ENCODE measurements at regions not wholly inside any gene's neighbourhood (a gene's known extent, or its start where the extent isn't known, plus 50 kb on each side); places are given as distances from the start of the nearest gene placed in this dataset.

DNA sequence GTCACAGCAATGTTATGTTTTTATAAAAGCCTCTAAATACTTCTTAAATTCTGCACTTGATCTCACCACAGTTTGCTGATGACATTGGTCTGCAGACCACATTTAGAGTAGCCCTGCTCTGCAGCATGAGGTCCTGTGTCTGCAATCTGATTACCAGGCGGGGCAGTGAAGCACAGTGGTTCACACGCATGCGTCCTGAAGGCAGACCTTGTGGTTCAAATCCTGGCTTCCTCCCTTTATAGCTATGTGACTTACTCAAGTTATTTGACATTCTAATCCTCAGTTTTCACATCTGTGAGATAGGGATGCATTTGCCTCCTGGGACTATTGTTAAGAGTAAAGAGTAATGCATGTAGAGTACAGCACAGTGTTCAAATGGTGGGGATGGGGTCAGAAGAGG lies 50.3 kb downstream of the BMAL2 start:
- no peak for TF ChIP-seq MAX (IDR thresholded peaks at IDR 0.05; ENCODE audit: low read depth)
- no peak for TF ChIP-seq EP300 (IDR thresholded peaks at IDR 0.05; ENCODE audit: borderline replicate concordance in 1 of 2, low read depth in 1 of 2, low read length in 1 of 2)
- no peak for TF ChIP-seq POLR2AphosphoS5 (IDR thresholded peaks at IDR 0.05; ENCODE audit: low read depth, low read length)
- TF ChIP-seq, protein P1, sequence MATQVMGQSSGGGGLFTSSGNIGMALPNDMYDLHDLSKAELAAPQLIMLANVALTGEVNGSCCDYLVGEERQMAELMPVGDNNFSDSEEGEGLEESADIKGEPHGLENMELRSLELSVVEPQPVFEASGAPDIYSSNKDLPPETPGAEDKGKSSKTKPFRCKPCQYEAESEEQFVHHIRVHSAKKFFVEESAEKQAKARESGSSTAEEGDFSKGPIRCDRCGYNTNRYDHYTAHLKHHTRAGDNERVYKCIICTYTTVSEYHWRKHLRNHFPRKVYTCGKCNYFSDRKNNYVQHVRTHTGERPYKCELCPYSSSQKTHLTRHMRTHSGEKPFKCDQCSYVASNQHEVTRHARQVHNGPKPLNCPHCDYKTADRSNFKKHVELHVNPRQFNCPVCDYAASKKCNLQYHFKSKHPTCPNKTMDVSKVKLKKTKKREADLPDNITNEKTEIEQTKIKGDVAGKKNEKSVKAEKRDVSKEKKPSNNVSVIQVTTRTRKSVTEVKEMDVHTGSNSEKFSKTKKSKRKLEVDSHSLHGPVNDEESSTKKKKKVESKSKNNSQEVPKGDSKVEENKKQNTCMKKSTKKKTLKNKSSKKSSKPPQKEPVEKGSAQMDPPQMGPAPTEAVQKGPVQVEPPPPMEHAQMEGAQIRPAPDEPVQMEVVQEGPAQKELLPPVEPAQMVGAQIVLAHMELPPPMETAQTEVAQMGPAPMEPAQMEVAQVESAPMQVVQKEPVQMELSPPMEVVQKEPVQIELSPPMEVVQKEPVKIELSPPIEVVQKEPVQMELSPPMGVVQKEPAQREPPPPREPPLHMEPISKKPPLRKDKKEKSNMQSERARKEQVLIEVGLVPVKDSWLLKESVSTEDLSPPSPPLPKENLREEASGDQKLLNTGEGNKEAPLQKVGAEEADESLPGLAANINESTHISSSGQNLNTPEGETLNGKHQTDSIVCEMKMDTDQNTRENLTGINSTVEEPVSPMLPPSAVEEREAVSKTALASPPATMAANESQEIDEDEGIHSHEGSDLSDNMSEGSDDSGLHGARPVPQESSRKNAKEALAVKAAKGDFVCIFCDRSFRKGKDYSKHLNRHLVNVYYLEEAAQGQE (IDR thresholded peaks at IDR 0.05; ENCODE audit: low read depth, low read length) = no peak
- no peak for TF ChIP-seq CTCF (IDR thresholded peaks at IDR 0.05)
- TF ChIP-seq JUND (IDR thresholded peaks at IDR 0.05) = no peak
- TF ChIP-seq SIN3A (IDR thresholded peaks at IDR 0.05; ENCODE audit: borderline replicate concordance, low read depth, low read length) = no peak
- no peak for TF ChIP-seq SMC3 (IDR thresholded peaks at IDR 0.05; ENCODE audit: low read depth, low read length)

Data from SK-N-SH (cell line).